OCI-LY1 (cell line): ENCODE measurements at regions not wholly inside any gene's neighbourhood (a gene's known extent, or its start where the extent isn't known, plus 50 kb on each side); places are given as distances from the start of the nearest gene placed in this dataset.

Experiments
- H2AFZ ChIP-seq: fragments of 200-600 bp; sonication (generic), shearing (Covaris generic); 2 replicates; pipeline ENCODE4 v1.6.0; 2014; ENCODE audit warnings: antibody characterized with exemption, mild to moderate bottlenecking, low read length
- H3F3A ChIP-seq: fragments of 200-600 bp; sonication (generic), shearing (Covaris generic); 2 replicates; pipeline ENCODE4 v1.6.0; 2014; ENCODE audit warnings: mild to moderate bottlenecking, antibody characterized with exemption, low read length, moderate library complexity; ENCODE audit not compliant: insufficient read depth
- H3K27ac ChIP-seq: fragments of 200-600 bp; sonication (generic); 2 replicates; pipeline ENCODE4 v1.5.1; 2014; ENCODE audit warnings: low read length, mixed run types, mild to moderate bottlenecking, low read depth; ENCODE audit not compliant: poor library complexity, severe bottlenecking
- H3K27me3 ChIP-seq: fragments of 200-600 bp; sonication (generic); 2 replicates; pipeline ENCODE4 v1.6.0; 2014; ENCODE audit warnings: antibody characterized with exemption, mild to moderate bottlenecking, low read length, moderate library complexity; ENCODE audit not compliant: insufficient read depth
- H3K36me3 ChIP-seq: fragments of 200-600 bp; sonication (generic); 2 replicates; pipeline ENCODE4 v1.6.1; 2014; ENCODE audit warnings: mild to moderate bottlenecking, antibody characterized with exemption, low read length, moderate library complexity, mixed read lengths; ENCODE audit not compliant: insufficient read depth
- H3K4me1 ChIP-seq: fragments of 200-600 bp; sonication (generic); 2 replicates; pipeline ENCODE4 v1.5.1; 2014; ENCODE audit warnings: mild to moderate bottlenecking, low read length, moderate library complexity; ENCODE audit not compliant: insufficient read depth, severe bottlenecking
- H3K4me2 ChIP-seq: fragments of 200-600 bp; sonication (generic), shearing (Covaris generic); 2 replicates; pipeline ENCODE4 v1.6.1; 2014; ENCODE audit warnings: low read length
- H3K4me3 ChIP-seq: fragments of 200-600 bp; sonication (generic); 2 replicates; pipeline ENCODE4 v1.5.1; 2014; ENCODE audit warnings: low read length, low read depth, mild to moderate bottlenecking, mixed read lengths; ENCODE audit not compliant: poor library complexity, severe bottlenecking
- H3K79me2 ChIP-seq: fragments of 200-600 bp; shearing (Covaris generic); 2 replicates; pipeline ENCODE4 v1.6.1; 2016; ENCODE audit warnings: mixed run types, low read length, mixed read lengths; ENCODE audit not compliant: insufficient read depth
- H3K9ac ChIP-seq: fragments of 200-600 bp; sonication (generic), shearing (Covaris generic); 2 replicates; pipeline ENCODE4 v1.6.1; 2014; ENCODE audit warnings: mild to moderate bottlenecking, low read length, mixed read lengths
- H3K9me2 ChIP-seq: fragments of 200-600 bp; sonication (generic), shearing (Covaris generic); 2 replicates; pipeline ENCODE4 v1.6.1; 2014; ENCODE audit warnings: low read depth, mild to moderate bottlenecking, low read length, mixed read lengths
- H3K9me3 ChIP-seq: fragments of 200-600 bp; shearing (Covaris generic); 2 replicates; pipeline ENCODE4 v1.6.1; 2014; ENCODE audit warnings: low read length, mixed read lengths
- H4K20me1 ChIP-seq: fragments of 200-600 bp; sonication (generic), shearing (Covaris generic); 2 replicates; pipeline ENCODE4 v1.6.0; 2016; ENCODE audit warnings: mild to moderate bottlenecking, low read length; ENCODE audit not compliant: insufficient read depth
- EZH2 ChIP-seq: fragments of 200-600 bp; sonication (generic), shearing (Covaris generic); IDR thresholded peaks from 2 replicates; pipeline ENCODE4 v1.8.0; 2017; ENCODE audit warnings: borderline replicate concordance, mixed run types, mild to moderate bottlenecking, antibody characterized with exemption, low read length, moderate library complexity, mixed read lengths
- TF ChIP-seq, protein P1 (sequence below): fragments of 200-600 bp; sonication (generic), shearing (Covaris generic); IDR thresholded peaks from 2 replicates; pipeline ENCODE4 v1.5.1; 2017; ENCODE audit warnings: mild to moderate bottlenecking, antibody characterized with exemption, low read length, moderate library complexity, mixed read lengths

DNA sequence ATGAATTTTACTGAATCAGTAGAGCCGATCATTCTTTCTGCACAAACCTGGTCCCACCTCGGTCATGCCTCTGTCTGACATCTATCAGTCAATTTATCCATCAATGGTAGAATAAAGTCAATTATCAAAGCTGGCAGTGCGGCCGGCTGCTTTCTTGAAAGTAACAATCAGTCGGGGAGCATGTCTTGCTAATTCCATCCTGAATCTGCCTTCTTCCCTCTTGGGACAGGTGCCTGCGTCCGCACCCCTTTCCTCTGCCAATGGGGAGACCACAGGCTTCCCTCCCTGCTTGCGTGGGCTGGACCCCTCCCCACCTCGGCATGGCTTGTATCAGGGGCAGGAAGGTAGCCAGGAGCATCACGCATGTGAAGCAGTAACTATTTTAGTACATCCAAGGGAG lies 962.9 kb downstream of the BRD1 start:
- Histone ChIP-seq H4K20me1 (no peaks in the 10 kb centered on the region), H3F3A (no peaks in the 10 kb centered on the region), H3K9me2 (no peaks in the 10 kb centered on the region), H3K9me3 (no peaks in the 10 kb centered on the region), H3K27ac (no peak overlapping the region), H3K4me1 (no peaks in the 10 kb centered on the region), H3K79me2 (no peaks in the 10 kb centered on the region), H2AFZ (no peak overlapping the region), H3K36me3 (no peaks in the 10 kb centered on the region), H3K27me3 (no peaks in the 10 kb centered on the region), H3K9ac (no peak overlapping the region), H3K4me3 (no peak overlapping the region), H3K4me2 (no peak overlapping the region)
- no peak for TF ChIP-seq EZH2
- TF ChIP-seq, protein P1, sequence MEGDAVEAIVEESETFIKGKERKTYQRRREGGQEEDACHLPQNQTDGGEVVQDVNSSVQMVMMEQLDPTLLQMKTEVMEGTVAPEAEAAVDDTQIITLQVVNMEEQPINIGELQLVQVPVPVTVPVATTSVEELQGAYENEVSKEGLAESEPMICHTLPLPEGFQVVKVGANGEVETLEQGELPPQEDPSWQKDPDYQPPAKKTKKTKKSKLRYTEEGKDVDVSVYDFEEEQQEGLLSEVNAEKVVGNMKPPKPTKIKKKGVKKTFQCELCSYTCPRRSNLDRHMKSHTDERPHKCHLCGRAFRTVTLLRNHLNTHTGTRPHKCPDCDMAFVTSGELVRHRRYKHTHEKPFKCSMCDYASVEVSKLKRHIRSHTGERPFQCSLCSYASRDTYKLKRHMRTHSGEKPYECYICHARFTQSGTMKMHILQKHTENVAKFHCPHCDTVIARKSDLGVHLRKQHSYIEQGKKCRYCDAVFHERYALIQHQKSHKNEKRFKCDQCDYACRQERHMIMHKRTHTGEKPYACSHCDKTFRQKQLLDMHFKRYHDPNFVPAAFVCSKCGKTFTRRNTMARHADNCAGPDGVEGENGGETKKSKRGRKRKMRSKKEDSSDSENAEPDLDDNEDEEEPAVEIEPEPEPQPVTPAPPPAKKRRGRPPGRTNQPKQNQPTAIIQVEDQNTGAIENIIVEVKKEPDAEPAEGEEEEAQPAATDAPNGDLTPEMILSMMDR = no peak

DNA sequence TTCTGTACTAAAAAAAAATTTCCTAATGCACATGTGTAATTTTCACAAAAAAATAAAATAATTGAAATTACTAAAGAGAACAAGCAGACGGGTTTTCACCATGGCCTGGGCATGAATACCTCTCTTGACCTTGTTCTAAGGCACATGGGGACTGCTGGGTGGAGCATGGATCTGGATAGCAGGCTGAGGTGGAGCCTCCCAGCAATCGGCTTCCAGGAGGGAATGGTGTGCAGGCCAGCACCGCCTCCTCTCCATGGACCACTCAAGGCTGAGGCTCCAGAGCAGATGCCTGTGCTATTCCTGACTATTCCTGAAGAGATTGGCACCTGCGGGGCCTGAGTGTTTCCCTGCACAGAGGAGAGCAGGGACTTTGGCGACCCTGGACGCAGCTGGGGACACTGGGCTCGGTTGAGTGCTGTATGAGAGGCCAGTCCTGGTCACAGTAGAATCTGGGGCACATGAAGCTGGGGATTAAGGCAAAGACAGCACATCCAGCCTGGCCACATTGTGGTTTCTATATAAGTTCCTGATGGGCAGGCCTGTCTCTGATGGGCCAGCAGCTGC lies 963.6 kb downstream of the BRD1 start:
- Histone ChIP-seq H3K9me3 (no peaks in the 10 kb centered on the region), H3K9ac (no peak overlapping the region), H3K79me2 (no peaks in the 10 kb centered on the region), H3K36me3 (no peaks in the 10 kb centered on the region), H2AFZ (no peak overlapping the region), H3K4me2 (no peak overlapping the region), H3F3A (no peaks in the 10 kb centered on the region), H3K27ac (no peak overlapping the region), H3K9me2 (no peaks in the 10 kb centered on the region), H4K20me1 (no peaks in the 10 kb centered on the region), H3K4me3 (no peak overlapping the region), H3K27me3 (no peaks in the 10 kb centered on the region), H3K4me1 (no peaks in the 10 kb centered on the region)
- no peak for TF ChIP-seq EZH2
- TF ChIP-seq, protein P1 = no peak

DNA sequence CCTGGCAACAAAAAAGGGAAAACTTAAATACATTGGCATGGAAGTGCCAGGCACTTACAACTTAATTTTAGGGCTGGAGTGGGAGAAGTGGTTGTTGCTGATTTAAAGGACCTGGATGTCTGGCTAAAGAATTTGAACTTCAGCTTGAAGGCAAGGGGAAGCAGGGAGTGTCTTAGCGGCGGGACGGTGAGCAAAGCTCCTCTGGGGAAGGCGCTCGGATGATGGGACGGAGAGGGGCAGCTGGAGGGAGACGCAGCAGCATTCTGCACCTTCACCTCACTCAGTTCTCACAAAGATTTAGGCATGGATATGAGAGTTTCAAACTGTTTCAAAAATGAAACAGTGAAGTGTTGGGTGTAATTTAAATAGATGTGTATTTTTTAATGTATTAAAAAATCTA lies 967.1 kb downstream of the BRD1 start:
- Histone ChIP-seq H3K27me3 (no peaks in the 10 kb centered on the region), H3K4me2 (no peak overlapping the region)

More for the DNA sequence above, 967.1 kb downstream of the BRD1 start:
- H3F3A ChIP-seq = no peaks in the 10 kb centered on the region
- H3K79me2 ChIP-seq = no peaks in the 10 kb centered on the region
- TF ChIP-seq EZH2 = no peak
- TF ChIP-seq, protein P1 = no peak
- H3K27ac ChIP-seq = no peak overlapping the region
- H4K20me1 ChIP-seq = no peaks in the 10 kb centered on the region
- no peaks in the 10 kb centered on the region for H3K4me1 ChIP-seq
- no peak overlapping the region for H2AFZ ChIP-seq
- H3K4me3 ChIP-seq = no peak overlapping the region
- no peaks in the 10 kb centered on the region for H3K9me2 ChIP-seq
- no peaks in the 10 kb centered on the region for H3K36me3 ChIP-seq
- H3K9ac ChIP-seq = no peak overlapping the region
- no peaks in the 10 kb centered on the region for H3K9me3 ChIP-seq
